HG02943 (cell line): ENCODE measurements at regions not wholly inside any gene's neighbourhood (a gene's known extent, or its start where the extent isn't known, plus 50 kb on each side); places are given as distances from the start of the nearest gene placed in this dataset.

Experiments used
- ATAC-seq: cut with Tn5 transposase; IDR thresholded peaks from one replicate; pipeline ENCODE4 v1.9.1; 2021; ENCODE audit warnings: mild to moderate bottlenecking, low read depth, moderate library complexity; ENCODE audit not compliant: unreplicated experiment

- ATAC-seq: no peak
These were observed 275.3 kb downstream of the INSIG2 start for GRCh38 chr2:118363604-118364003.

GRCh38 chr2:118356051-118356450 is 267.8 kb downstream of the INSIG2 start:
- ATAC-seq: no peak

- no peak for ATAC-seq
These were observed 263.5 kb downstream of the INSIG2 start for GRCh38 chr2:118351796-118352195.

GRCh38 chr2:118350621-118351020 is 262.4 kb downstream of the INSIG2 start:
- no peak for ATAC-seq

GRCh38 chr2:118349365-118349764 is 261.1 kb downstream of the INSIG2 start:
- no peak for ATAC-seq

GRCh38 chr2:118348380-118349034 is 260.2 kb downstream of the INSIG2 start:
- ATAC-seq: no peak

- no peak for ATAC-seq
These were observed 257.2 kb downstream of the INSIG2 start for GRCh38 chr2:118345465-118345864.

GRCh38 chr2:118340103-118340502 is 251.8 kb downstream of the INSIG2 start:
- no peak for ATAC-seq

GRCh38 chr2:118339386-118339785 is 251.1 kb downstream of the INSIG2 start:
- no peak for ATAC-seq

GRCh38 chr2:118333664-118334063 is 245.4 kb downstream of the INSIG2 start:
- ATAC-seq: no peak

- ATAC-seq: no peak
These were observed 237.2 kb downstream of the INSIG2 start for GRCh38 chr2:118325321-118325955.

GRCh38 chr2:118322406-118322805 is 234.1 kb downstream of the INSIG2 start:
- ATAC-seq: no peak

GRCh38 chr2:118321432-118322105 is 233.3 kb downstream of the INSIG2 start:
- ATAC-seq: no peak

GRCh38 chr2:118320658-118321057 is 232.4 kb downstream of the INSIG2 start:
- ATAC-seq: no peak

GRCh38 chr2:118320196-118320595 is 231.9 kb downstream of the INSIG2 start:
- no peak for ATAC-seq

- no peak for ATAC-seq
These were observed 231.0 kb downstream of the INSIG2 start for GRCh38 chr2:118319271-118319684.

- no peak for ATAC-seq
These were observed 227.3 kb downstream of the INSIG2 start for GRCh38 chr2:118315606-118316005.

GRCh38 chr2:118312969-118313756 is 224.9 kb downstream of the INSIG2 start:
- ATAC-seq: no peak

- no peak for ATAC-seq
These were observed 222.6 kb downstream of the INSIG2 start for GRCh38 chr2:118310681-118311429.

GRCh38 chr2:118309946-118310680 is 221.8 kb downstream of the INSIG2 start:
- no peak for ATAC-seq
